IPS-15b (cell line): ENCODE measurements at regions not wholly inside any gene's neighbourhood (a gene's known extent, or its start where the extent isn't known, plus 50 kb on each side); places are given as distances from the start of the nearest gene placed in this dataset.

ENCODE experiments used
- H3K27me3 ChIP-seq: one replicate; pipeline ENCODE4 v1.6.1; 2013; ENCODE audit warnings: low read length; ENCODE audit not compliant: control insufficient read depth, insufficient read depth
- H3K36me3 ChIP-seq: one replicate; pipeline ENCODE4 v1.6.1; 2013; ENCODE audit warnings: low read length; ENCODE audit not compliant: control insufficient read depth, insufficient read depth
- H3K4me1 ChIP-seq: one replicate; pipeline ENCODE4 v1.6.1; 2013; ENCODE audit warnings: mild to moderate bottlenecking, low read length; ENCODE audit not compliant: control insufficient read depth, insufficient read depth
- H3K4me3 ChIP-seq: one replicate; pipeline ENCODE4 v1.5.1; 2013; ENCODE audit warnings: low read depth, low read length
- H3K9ac ChIP-seq: one replicate; pipeline ENCODE4 v1.6.1; 2013; ENCODE audit warnings: low read depth, mild to moderate bottlenecking, low read length
- H3K9me3 ChIP-seq: one replicate; pipeline ENCODE4 v1.6.1; 2013; ENCODE audit warnings: mild to moderate bottlenecking, low read length; ENCODE audit not compliant: control insufficient read depth, insufficient read depth

GRCh38 chr13:104098421-104098820 lies 1032.2 kb upstream of the SLC10A2 start:
- H3K9ac ChIP-seq: no peak overlapping the region
- H3K36me3 ChIP-seq: no peaks in the 10 kb centered on the region
- no peak overlapping the region for H3K4me3 ChIP-seq

GRCh38 chr13:104086759-104087158 lies 1020.5 kb upstream of the SLC10A2 start:
- no peaks in the 10 kb centered on the region for H3K4me1 ChIP-seq

More at GRCh38 chr13:104098421-104098820, 1032.2 kb upstream of the SLC10A2 start:
- H3K4me1 ChIP-seq: no peaks in the 10 kb centered on the region
- H3K9me3 ChIP-seq: no peaks in the 10 kb centered on the region
- no peaks in the 10 kb centered on the region for H3K27me3 ChIP-seq

GRCh38 chr13:104086210-104086609 lies 1020.0 kb upstream of the SLC10A2 start:
- Histone ChIP-seq H3K4me1 (no peaks in the 10 kb centered on the region), H3K9ac (no peak overlapping the region), H3K36me3 (no peaks in the 10 kb centered on the region), H3K9me3 (no peaks in the 10 kb centered on the region), H3K4me3 (no peak overlapping the region), H3K27me3 (no peaks in the 10 kb centered on the region)

More at GRCh38 chr13:104086759-104087158, 1020.5 kb upstream of the SLC10A2 start:
- Histone ChIP-seq H3K27me3 (no peaks in the 10 kb centered on the region), H3K9me3 (no peaks in the 10 kb centered on the region), H3K36me3 (no peaks in the 10 kb centered on the region), H3K4me3 (no peak overlapping the region), H3K9ac (no peak overlapping the region)

- no peaks in the 10 kb centered on the region for H3K4me1 ChIP-seq
- H3K27me3 ChIP-seq: no peaks in the 10 kb centered on the region
- H3K9ac ChIP-seq: no peak overlapping the region
- H3K36me3 ChIP-seq: no peaks in the 10 kb centered on the region
- H3K4me3 ChIP-seq: no peak overlapping the region
- H3K9me3 ChIP-seq: no peaks in the 10 kb centered on the region
These were observed 1019.4 kb upstream of the SLC10A2 start for GRCh38 chr13:104085611-104086010.

GRCh38 chr13:104074326-104074725 lies 1008.1 kb upstream of the SLC10A2 start:
- no peak overlapping the region for H3K4me3 ChIP-seq
- no peaks in the 10 kb centered on the region for H3K9me3 ChIP-seq
- H3K27me3 ChIP-seq: no peaks in the 10 kb centered on the region
- H3K36me3 ChIP-seq: no peaks in the 10 kb centered on the region
- no peaks in the 10 kb centered on the region for H3K4me1 ChIP-seq
- H3K9ac ChIP-seq: no peak overlapping the region

- no peaks in the 10 kb centered on the region for H3K27me3 ChIP-seq
- H3K36me3 ChIP-seq: no peaks in the 10 kb centered on the region
- H3K4me1 ChIP-seq: no peaks in the 10 kb centered on the region
- H3K9ac ChIP-seq: no peak overlapping the region
- H3K4me3 ChIP-seq: no peak overlapping the region
- no peaks in the 10 kb centered on the region for H3K9me3 ChIP-seq
These were observed 1005.6 kb upstream of the SLC10A2 start for GRCh38 chr13:104071806-104072205.

- Histone ChIP-seq H3K27me3 (no peaks in the 10 kb centered on the region), H3K4me1 (no peaks in the 10 kb centered on the region), H3K4me3 (no peak overlapping the region), H3K36me3 (no peaks in the 10 kb centered on the region), H3K9ac (no peak overlapping the region), H3K9me3 (no peaks in the 10 kb centered on the region)
These were observed 999.1 kb upstream of the SLC10A2 start for GRCh38 chr13:104065328-104065727.

- Histone ChIP-seq H3K4me3 (no peak overlapping the region), H3K4me1 (no peaks in the 10 kb centered on the region), H3K27me3 (no peaks in the 10 kb centered on the region), H3K9me3 (no peaks in the 10 kb centered on the region), H3K9ac (no peak overlapping the region), H3K36me3 (no peaks in the 10 kb centered on the region)
These were observed 991.6 kb upstream of the SLC10A2 start for GRCh38 chr13:104057861-104058260.

- no peaks in the 10 kb centered on the region for H3K4me1 ChIP-seq
- H3K9ac ChIP-seq: no peak overlapping the region
- H3K27me3 ChIP-seq: no peaks in the 10 kb centered on the region
- no peaks in the 10 kb centered on the region for H3K36me3 ChIP-seq
- H3K9me3 ChIP-seq: no peaks in the 10 kb centered on the region
- H3K4me3 ChIP-seq: no peak overlapping the region
These were observed 979.7 kb upstream of the SLC10A2 start for GRCh38 chr13:104045907-104046306.

GRCh38 chr13:104043184-104043583 lies 977.0 kb upstream of the SLC10A2 start:
- Histone ChIP-seq H3K36me3 (no peaks in the 10 kb centered on the region), H3K4me3 (no peak overlapping the region), H3K9me3 (no peaks in the 10 kb centered on the region), H3K4me1 (no peaks in the 10 kb centered on the region), H3K27me3 (no peaks in the 10 kb centered on the region), H3K9ac (no peak overlapping the region)

GRCh38 chr13:104034891-104035290 lies 968.7 kb upstream of the SLC10A2 start:
- Histone ChIP-seq H3K4me1 (no peaks in the 10 kb centered on the region), H3K9ac (no peak overlapping the region), H3K36me3 (no peaks in the 10 kb centered on the region)

GRCh38 chr13:104025303-104025702 lies 959.1 kb upstream of the SLC10A2 start:
- no peak overlapping the region for H3K9ac ChIP-seq
- H3K36me3 ChIP-seq: no peaks in the 10 kb centered on the region
- no peaks in the 10 kb centered on the region for H3K9me3 ChIP-seq
- no peak overlapping the region for H3K4me3 ChIP-seq
- no peaks in the 10 kb centered on the region for H3K27me3 ChIP-seq
- H3K4me1 ChIP-seq: no peaks in the 10 kb centered on the region

More at GRCh38 chr13:104034891-104035290, 968.7 kb upstream of the SLC10A2 start:
- H3K4me3 ChIP-seq: no peak overlapping the region
- H3K27me3 ChIP-seq: no peaks in the 10 kb centered on the region
- H3K9me3 ChIP-seq: no peaks in the 10 kb centered on the region
